NB4 (cell line): ENCODE measurements at regions not wholly inside any gene's neighbourhood (a gene's known extent, or its start where the extent isn't known, plus 50 kb on each side); places are given as distances from the start of the nearest gene placed in this dataset.

Source experiments
- MYC ChIP-seq: IDR thresholded peaks from 2 replicates; pipeline ENCODE4 v1.6.1; 2011; ENCODE audit warnings: low read depth, low read length
- POLR2A ChIP-seq: IDR thresholded peaks from 2 replicates; pipeline ENCODE4 v1.6.1; 2011; ENCODE audit warnings: mild to moderate bottlenecking; ENCODE audit not compliant: insufficient read length; ENCODE audit errors: extremely low read depth
- TF ChIP-seq, protein P1 (sequence below): IDR thresholded peaks from one replicate; pipeline ENCODE4 v1.5.1; 2012; ENCODE audit warnings: low read depth, low read length
- TF ChIP-seq, protein P2 (sequence below): IDR thresholded peaks from 2 replicates; pipeline ENCODE4 v1.6.1; 2011; ENCODE audit warnings: low read depth, low read length

- TF ChIP-seq, protein P1, sequence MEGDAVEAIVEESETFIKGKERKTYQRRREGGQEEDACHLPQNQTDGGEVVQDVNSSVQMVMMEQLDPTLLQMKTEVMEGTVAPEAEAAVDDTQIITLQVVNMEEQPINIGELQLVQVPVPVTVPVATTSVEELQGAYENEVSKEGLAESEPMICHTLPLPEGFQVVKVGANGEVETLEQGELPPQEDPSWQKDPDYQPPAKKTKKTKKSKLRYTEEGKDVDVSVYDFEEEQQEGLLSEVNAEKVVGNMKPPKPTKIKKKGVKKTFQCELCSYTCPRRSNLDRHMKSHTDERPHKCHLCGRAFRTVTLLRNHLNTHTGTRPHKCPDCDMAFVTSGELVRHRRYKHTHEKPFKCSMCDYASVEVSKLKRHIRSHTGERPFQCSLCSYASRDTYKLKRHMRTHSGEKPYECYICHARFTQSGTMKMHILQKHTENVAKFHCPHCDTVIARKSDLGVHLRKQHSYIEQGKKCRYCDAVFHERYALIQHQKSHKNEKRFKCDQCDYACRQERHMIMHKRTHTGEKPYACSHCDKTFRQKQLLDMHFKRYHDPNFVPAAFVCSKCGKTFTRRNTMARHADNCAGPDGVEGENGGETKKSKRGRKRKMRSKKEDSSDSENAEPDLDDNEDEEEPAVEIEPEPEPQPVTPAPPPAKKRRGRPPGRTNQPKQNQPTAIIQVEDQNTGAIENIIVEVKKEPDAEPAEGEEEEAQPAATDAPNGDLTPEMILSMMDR: no peak
- TF ChIP-seq POLR2A: no peak
- TF ChIP-seq, protein P2, sequence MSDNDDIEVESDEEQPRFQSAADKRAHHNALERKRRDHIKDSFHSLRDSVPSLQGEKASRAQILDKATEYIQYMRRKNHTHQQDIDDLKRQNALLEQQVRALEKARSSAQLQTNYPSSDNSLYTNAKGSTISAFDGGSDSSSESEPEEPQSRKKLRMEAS: peak; percentile 81
- 0 out of 2 replicates have a peak, but pooled peaks have one; percentile 52 for TF ChIP-seq MYC
These were observed 547.2 kb downstream of the CD83 start for GRCh38 chr6:14664621-14665315.
